HFFc6 (cell line): ENCODE measurements at regions not wholly inside any gene's neighbourhood (a gene's known extent, or its start where the extent isn't known, plus 50 kb on each side); places are given as distances from the start of the nearest gene placed in this dataset.

Source experiments
- DNase-seq: peaks from one replicate; pipeline ENCODE4 v3.0.0-alpha.2; 2018
- H3K27ac Mint-ChIP-seq: 2 replicates; pipeline ENCODE4 v1.8.0; 2020; ENCODE audit warnings: mild to moderate bottlenecking, mixed read lengths
- H3K27me3 Mint-ChIP-seq: 2 replicates; pipeline ENCODE4 v1.8.0; 2021; ENCODE audit warnings: mild to moderate bottlenecking, moderate library complexity, mixed read lengths; ENCODE audit not compliant: insufficient read depth
- H3K36me3 Mint-ChIP-seq: 2 replicates; pipeline ENCODE4 v1.8.0; 2021; ENCODE audit warnings: low read depth, mixed read lengths
- H3K4me1 Mint-ChIP-seq: 2 replicates; pipeline ENCODE4 v1.8.0; 2020; ENCODE audit warnings: low read depth, mixed read lengths
- H3K4me3 Mint-ChIP-seq: 2 replicates; pipeline ENCODE4 v1.8.0; 2020; ENCODE audit warnings: mild to moderate bottlenecking, moderate library complexity, mixed read lengths
- H3K9me3 Mint-ChIP-seq: 2 replicates; pipeline ENCODE4 v1.8.0; 2020; ENCODE audit warnings: mild to moderate bottlenecking, mixed read lengths
- TF ChIP-seq, protein P1 (sequence below): fragments of 200-600 bp; sonication (generic); IDR thresholded peaks from 2 replicates; pipeline ENCODE4 v1.5.0; 2021; ENCODE audit warnings: antibody characterized with exemption, mild to moderate bottlenecking

DNA sequence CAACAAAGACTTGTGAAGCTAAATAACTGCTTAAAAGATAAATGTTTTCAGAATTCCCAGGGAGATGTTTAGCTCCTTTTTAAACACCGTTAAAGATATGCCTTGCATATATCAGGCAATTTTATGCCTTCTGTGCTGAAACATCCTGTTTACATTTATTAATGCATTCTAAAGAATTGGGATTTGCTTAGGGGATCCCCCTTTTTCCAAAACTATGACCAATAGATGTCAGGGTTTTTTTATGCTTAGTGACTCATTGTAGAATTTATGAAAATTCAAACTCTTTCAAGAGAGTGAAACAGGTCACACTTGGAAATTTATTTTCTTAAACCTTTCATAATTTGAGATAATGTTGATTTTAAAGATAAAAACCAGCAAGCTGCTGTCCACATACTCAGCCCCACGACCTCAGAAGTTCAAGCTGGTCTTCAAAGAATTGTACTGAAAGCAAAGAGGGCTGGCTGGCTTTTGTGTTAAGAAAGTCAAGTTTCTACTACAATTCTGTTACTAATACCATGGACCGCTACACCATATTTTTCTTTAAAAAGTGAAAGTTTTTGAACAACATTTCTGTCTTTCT is 411.8 kb downstream of the ETV1 start:
- H3K27ac Mint-ChIP-seq: no peak overlapping the region

DNA sequence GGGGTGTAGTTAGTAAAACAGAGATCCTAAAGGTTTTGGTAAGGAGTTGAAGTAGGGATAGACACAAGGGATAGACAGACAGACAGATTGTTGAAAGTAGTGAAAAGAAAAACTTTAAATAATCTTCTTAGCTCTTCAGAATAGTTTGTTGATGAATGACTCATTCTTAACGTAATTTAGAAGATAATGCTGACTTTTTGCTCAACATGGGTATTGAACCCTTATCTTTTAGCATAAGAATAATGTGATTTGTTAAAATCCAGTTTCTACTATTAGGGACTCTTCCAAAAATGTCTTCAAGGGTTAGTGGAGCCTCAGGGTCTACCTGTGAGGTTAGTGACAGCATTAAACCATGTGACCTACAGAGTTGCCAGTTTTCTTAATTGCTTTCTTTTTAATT is 411.2 kb downstream of the ETV1 start:
- H3K4me1 Mint-ChIP-seq: no peaks in the 10 kb centered on the region

More for the DNA sequence above, 411.8 kb downstream of the ETV1 start:
- Mint-ChIP-seq H3K4me1 (no peaks in the 10 kb centered on the region), H3K36me3 (no peaks in the 10 kb centered on the region), H3K9me3 (no peaks in the 10 kb centered on the region), H3K4me3 (no peak overlapping the region), H3K27me3 (no peaks in the 10 kb centered on the region; the same call in 1 of the 2 replicates)
- no peak for DNase-seq
- TF ChIP-seq, protein P1, sequence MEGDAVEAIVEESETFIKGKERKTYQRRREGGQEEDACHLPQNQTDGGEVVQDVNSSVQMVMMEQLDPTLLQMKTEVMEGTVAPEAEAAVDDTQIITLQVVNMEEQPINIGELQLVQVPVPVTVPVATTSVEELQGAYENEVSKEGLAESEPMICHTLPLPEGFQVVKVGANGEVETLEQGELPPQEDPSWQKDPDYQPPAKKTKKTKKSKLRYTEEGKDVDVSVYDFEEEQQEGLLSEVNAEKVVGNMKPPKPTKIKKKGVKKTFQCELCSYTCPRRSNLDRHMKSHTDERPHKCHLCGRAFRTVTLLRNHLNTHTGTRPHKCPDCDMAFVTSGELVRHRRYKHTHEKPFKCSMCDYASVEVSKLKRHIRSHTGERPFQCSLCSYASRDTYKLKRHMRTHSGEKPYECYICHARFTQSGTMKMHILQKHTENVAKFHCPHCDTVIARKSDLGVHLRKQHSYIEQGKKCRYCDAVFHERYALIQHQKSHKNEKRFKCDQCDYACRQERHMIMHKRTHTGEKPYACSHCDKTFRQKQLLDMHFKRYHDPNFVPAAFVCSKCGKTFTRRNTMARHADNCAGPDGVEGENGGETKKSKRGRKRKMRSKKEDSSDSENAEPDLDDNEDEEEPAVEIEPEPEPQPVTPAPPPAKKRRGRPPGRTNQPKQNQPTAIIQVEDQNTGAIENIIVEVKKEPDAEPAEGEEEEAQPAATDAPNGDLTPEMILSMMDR: no peak

DNA sequence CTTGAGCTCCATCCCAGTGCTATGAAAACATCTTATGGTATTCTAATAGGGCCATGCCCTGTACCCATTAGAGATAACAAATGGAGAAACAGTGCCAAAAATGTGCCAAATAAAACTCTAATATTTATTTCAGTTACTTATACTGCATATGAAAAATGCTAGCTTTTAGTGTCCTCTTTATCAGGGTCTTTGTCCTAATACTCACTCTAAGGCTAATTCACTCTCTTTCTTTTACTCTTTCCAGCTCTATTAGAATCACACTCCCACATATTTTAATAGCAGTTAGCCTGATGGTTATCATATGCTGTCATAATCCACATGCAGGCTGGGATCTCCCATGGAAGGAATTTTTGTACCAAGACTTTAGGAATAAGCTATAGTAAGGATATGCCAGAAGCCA is 408.4 kb downstream of the ETV1 start:
- Mint-ChIP-seq H3K4me1 (no peaks in the 10 kb centered on the region), H3K27ac (no peak overlapping the region), H3K4me3 (no peak overlapping the region), H3K36me3 (no peaks in the 10 kb centered on the region), H3K27me3 (no peaks in the 10 kb centered on the region), H3K9me3 (no peaks in the 10 kb centered on the region)
- no peak for DNase-seq
- TF ChIP-seq, protein P1: no peak

More for the DNA sequence above, 411.2 kb downstream of the ETV1 start:
- DNase-seq: no peak
- no peaks in the 10 kb centered on the region for H3K9me3 Mint-ChIP-seq
- H3K27ac Mint-ChIP-seq: no peak overlapping the region
- H3K36me3 Mint-ChIP-seq: no peaks in the 10 kb centered on the region
- TF ChIP-seq, protein P1: no peak
- no peak overlapping the region for H3K4me3 Mint-ChIP-seq
- H3K27me3 Mint-ChIP-seq: no peaks in the 10 kb centered on the region; the same call in 1 of the 2 replicates

DNA sequence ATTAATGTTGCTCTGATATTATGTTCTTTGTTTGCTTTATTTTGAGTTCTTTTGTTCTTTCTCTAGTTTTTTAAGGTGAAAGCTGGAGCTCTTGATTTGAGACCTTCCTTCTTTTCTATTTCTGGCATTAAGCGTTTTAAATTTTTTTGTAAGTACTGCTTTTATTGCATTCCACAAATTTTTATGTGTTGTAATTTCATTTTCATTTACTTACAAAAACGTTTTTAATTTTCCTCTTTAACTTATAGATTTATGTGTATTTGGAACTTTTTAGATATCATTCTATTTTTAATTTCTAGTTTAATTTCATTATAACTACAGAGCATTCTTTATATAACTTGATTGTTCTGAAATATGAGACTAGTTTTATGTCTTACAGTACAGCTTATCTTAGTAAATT is 395.6 kb downstream of the ETV1 start:
- Mint-ChIP-seq H3K4me1 (no peaks in the 10 kb centered on the region), H3K9me3 (peaks cover 4% of the 10 kb centered on the region), H3K36me3 (peaks cover 4% of the 10 kb centered on the region), H3K4me3 (no peak overlapping the region), H3K27me3 (no peaks in the 10 kb centered on the region), H3K27ac (no peak overlapping the region)
- DNase-seq: no peak
- TF ChIP-seq, protein P1: no peak

DNA sequence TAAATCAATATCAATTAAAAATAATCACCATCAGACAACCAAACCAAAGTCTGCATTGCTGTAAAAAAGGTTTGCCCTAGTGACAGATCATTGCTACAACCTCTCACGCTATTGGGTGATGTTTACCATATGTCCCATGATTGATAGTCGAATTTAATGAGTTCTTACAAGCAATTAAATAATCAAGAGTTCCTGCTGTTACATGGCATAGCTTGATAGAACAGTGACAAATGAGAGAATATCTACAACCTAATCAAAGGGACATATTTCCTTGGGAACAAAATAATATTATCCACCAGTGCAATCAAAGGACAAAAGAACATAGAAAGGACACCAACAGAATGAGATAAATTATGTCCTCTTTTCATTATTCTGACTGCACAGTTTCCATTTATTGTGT is 387.4 kb downstream of the ETV1 start:
- H3K9me3 Mint-ChIP-seq: peaks cover 7% of the 10 kb centered on the region; the same call in 1 of the 2 replicates
- no peak overlapping the region for H3K27ac Mint-ChIP-seq
- no peaks in the 10 kb centered on the region for H3K36me3 Mint-ChIP-seq
- no peaks in the 10 kb centered on the region for H3K4me1 Mint-ChIP-seq
- no peaks in the 10 kb centered on the region; the same call in 1 of the 2 replicates for H3K27me3 Mint-ChIP-seq
- H3K4me3 Mint-ChIP-seq: no peak overlapping the region
- DNase-seq: no peak
- TF ChIP-seq, protein P1: no peak

DNA sequence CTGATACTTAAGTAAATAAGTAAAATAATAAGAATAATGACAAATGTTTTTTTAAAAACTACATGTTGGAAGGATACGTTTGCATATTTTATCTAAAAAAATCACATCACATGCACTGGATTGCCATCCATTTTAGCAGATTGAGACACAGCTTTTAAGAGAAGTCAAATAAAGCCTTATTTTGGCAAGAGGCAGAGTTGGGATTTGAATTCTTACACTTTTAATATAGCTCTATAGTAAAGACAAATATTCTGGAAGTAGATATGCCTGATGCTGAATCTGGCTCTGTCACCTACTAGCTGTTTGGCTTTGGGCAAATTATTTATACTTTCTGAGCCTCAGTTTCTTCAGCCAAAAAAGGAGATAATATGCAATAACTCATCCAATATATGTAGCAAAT is 386.4 kb downstream of the ETV1 start:
- Mint-ChIP-seq H3K27ac (no peak overlapping the region), H3K4me1 (no peaks in the 10 kb centered on the region), H3K9me3 (peaks cover 8% of the 10 kb centered on the region; the same call in 1 of the 2 replicates), H3K4me3 (no peak overlapping the region), H3K27me3 (no peaks in the 10 kb centered on the region; the same call in 1 of the 2 replicates), H3K36me3 (no peaks in the 10 kb centered on the region)
- no peak for DNase-seq
- TF ChIP-seq, protein P1: no peak
